ENCODE measurements at regions not wholly inside any gene's neighbourhood (a gene's known extent, or its start where the extent isn't known, plus 50 kb on each side); places are given as distances from the start of the nearest gene placed in this dataset.

GRCh38 chr22:16717699-16718558 is 107.3 kb downstream of the XKR3 start (continued):
- TF ChIP-seq TFE3 (CRISPR knock-in tag; IDR thresholded peaks at IDR 0.05): no peak
- TF ChIP-seq, protein P1, sequence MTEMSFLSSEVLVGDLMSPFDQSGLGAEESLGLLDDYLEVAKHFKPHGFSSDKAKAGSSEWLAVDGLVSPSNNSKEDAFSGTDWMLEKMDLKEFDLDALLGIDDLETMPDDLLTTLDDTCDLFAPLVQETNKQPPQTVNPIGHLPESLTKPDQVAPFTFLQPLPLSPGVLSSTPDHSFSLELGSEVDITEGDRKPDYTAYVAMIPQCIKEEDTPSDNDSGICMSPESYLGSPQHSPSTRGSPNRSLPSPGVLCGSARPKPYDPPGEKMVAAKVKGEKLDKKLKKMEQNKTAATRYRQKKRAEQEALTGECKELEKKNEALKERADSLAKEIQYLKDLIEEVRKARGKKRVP (CRISPR knock-in tag; IDR thresholded peaks at IDR 0.05): no peak
- TF ChIP-seq PRMT5 (CRISPR knock-in tag; IDR thresholded peaks at IDR 0.05): no peak
- no peak for TF ChIP-seq ARNT (IDR thresholded peaks at IDR 0.05)
- peak; percentile 59 to 94 (median 60) for TF ChIP-seq CTCF (IDR thresholded peaks at IDR 0.05 in 2 of 3, conservative IDR thresholded peaks at IDR 0.05 in 1 of 3; ENCODE audit: insufficient read depth in 2 of 3, low read depth in 1 of 3, low read length in 3 of 3)
- TF ChIP-seq ELF2 (CRISPR knock-in tag; IDR thresholded peaks at IDR 0.05): no peak
- no peak for TF ChIP-seq ZNF740 (CRISPR knock-in tag; IDR thresholded peaks at IDR 0.05)
- TF ChIP-seq ZNF740 (tag; IDR thresholded peaks at IDR 0.05): no peak
- TF ChIP-seq POLR2A (conservative IDR thresholded peaks at IDR 0.05): no peak
- TF ChIP-seq, protein P2, sequence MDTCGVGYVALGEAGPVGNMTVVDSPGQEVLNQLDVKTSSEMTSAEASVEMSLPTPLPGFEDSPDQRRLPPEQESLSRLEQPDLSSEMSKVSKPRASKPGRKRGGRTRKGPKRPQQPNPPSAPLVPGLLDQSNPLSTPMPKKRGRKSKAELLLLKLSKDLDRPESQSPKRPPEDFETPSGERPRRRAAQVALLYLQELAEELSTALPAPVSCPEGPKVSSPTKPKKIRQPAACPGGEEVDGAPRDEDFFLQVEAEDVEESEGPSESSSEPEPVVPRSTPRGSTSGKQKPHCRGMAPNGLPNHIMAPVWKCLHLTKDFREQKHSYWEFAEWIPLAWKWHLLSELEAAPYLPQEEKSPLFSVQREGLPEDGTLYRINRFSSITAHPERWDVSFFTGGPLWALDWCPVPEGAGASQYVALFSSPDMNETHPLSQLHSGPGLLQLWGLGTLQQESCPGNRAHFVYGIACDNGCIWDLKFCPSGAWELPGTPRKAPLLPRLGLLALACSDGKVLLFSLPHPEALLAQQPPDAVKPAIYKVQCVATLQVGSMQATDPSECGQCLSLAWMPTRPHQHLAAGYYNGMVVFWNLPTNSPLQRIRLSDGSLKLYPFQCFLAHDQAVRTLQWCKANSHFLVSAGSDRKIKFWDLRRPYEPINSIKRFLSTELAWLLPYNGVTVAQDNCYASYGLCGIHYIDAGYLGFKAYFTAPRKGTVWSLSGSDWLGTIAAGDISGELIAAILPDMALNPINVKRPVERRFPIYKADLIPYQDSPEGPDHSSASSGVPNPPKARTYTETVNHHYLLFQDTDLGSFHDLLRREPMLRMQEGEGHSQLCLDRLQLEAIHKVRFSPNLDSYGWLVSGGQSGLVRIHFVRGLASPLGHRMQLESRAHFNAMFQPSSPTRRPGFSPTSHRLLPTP (IDR thresholded peaks at IDR 0.05; ENCODE audit: borderline replicate concordance, extremely low read depth, insufficient read length): no peak
- TF ChIP-seq ZNF512 (tag; IDR thresholded peaks at IDR 0.05): no peak
- TF ChIP-seq MEF2D (tag; conservative IDR thresholded peaks at IDR 0.05; ENCODE audit: low read depth): no peak
- TF ChIP-seq GABPA (tag; conservative IDR thresholded peaks at IDR 0.05; ENCODE audit: low read depth): no peak
- 0 out of 4 replicates have a peak, but pooled peaks of 1 of the 2 experiments have one; percentile 74 for TF ChIP-seq MCM7 (IDR thresholded peaks at IDR 0.05)
- TF ChIP-seq ZFP30 (CRISPR knock-in tag; IDR thresholded peaks at IDR 0.05; ENCODE audit: borderline replicate concordance): no peak
- TF ChIP-seq, protein P3, sequence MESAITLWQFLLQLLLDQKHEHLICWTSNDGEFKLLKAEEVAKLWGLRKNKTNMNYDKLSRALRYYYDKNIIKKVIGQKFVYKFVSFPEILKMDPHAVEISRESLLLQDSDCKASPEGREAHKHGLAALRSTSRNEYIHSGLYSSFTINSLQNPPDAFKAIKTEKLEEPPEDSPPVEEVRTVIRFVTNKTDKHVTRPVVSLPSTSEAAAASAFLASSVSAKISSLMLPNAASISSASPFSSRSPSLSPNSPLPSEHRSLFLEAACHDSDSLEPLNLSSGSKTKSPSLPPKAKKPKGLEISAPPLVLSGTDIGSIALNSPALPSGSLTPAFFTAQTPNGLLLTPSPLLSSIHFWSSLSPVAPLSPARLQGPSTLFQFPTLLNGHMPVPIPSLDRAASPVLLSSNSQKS (CRISPR knock-in tag; IDR thresholded peaks at IDR 0.05): no peak

All from K562 (cell line).